Endodermal cell (in vitro differentiated cells): ENCODE measurements at regions not wholly inside any gene's neighbourhood (a gene's known extent, or its start where the extent isn't known, plus 50 kb on each side); places are given as distances from the start of the nearest gene placed in this dataset.

Experiments used
- DNase-seq: peaks from one replicate; pipeline ENCODE4 v3.0.0-alpha.2; 2017
- H3K27ac ChIP-seq: 2 replicates; pipeline ENCODE4 v1.5.1; 2013; ENCODE audit warnings: mild to moderate bottlenecking, low read depth, low read length, moderate library complexity
- H3K27me3 ChIP-seq: 2 replicates; pipeline ENCODE4 v1.6.1; 2013; ENCODE audit warnings: mild to moderate bottlenecking, low read length, moderate library complexity; ENCODE audit not compliant: insufficient read depth, control insufficient read depth, poor library complexity, severe bottlenecking
- H3K36me3 ChIP-seq: 2 replicates; pipeline ENCODE4 v1.7.0; 2013; ENCODE audit warnings: mild to moderate bottlenecking, low read length, moderate library complexity; ENCODE audit not compliant: control insufficient read depth, insufficient read depth
- H3K4me1 ChIP-seq: one replicate; pipeline ENCODE4 v1.7.0; 2013; ENCODE audit warnings: low read length; ENCODE audit not compliant: control insufficient read depth, insufficient read depth
- H3K4me3 ChIP-seq: 2 replicates; pipeline ENCODE4 v1.5.1; 2013; ENCODE audit warnings: mild to moderate bottlenecking, low read length, moderate library complexity
- H3K9ac ChIP-seq: 2 replicates; pipeline ENCODE4 v1.6.1; 2013; ENCODE audit warnings: mild to moderate bottlenecking, low read length, moderate library complexity; ENCODE audit not compliant: poor library complexity, severe bottlenecking; ENCODE audit errors: extremely low read depth
- H3K9me3 ChIP-seq: 2 replicates; pipeline ENCODE4 v1.6.1; 2013; ENCODE audit warnings: mild to moderate bottlenecking, low read length, moderate library complexity; ENCODE audit not compliant: control insufficient read depth
- H3K27ac Mint-ChIP-seq: 2 replicates; pipeline ENCODE4 v1.8.0; 2020; ENCODE audit warnings: mixed read lengths
- H3K27me3 Mint-ChIP-seq: 2 replicates; pipeline ENCODE4 v1.8.0; 2021; ENCODE audit warnings: mild to moderate bottlenecking, mixed read lengths; ENCODE audit not compliant: insufficient read depth
- H3K36me3 Mint-ChIP-seq: 2 replicates; pipeline ENCODE4 v1.8.0; 2020; ENCODE audit warnings: low read depth, mixed read lengths
- H3K4me1 Mint-ChIP-seq: 2 replicates; pipeline ENCODE4 v1.8.0; 2020; ENCODE audit warnings: mixed read lengths
- H3K4me3 Mint-ChIP-seq: 2 replicates; pipeline ENCODE4 v1.8.0; 2020; ENCODE audit warnings: mild to moderate bottlenecking, moderate library complexity, mixed read lengths
- H3K9me3 Mint-ChIP-seq: 2 replicates; pipeline ENCODE4 v1.8.0; 2020; ENCODE audit warnings: mild to moderate bottlenecking, mixed read lengths
- CTCF ChIP-seq: fragments of 200-600 bp; sonication (generic); conservative IDR thresholded peaks from 2 replicates; pipeline ENCODE4 v1.5.0; 2021; ENCODE audit warnings: antibody characterized with exemption, mild to moderate bottlenecking
- WGBS, 2 experiments: methylation state at CpG; one replicate each; pipeline versions ENCODE4 v1.1.5 to v1.1.7; 2013; ENCODE audit warnings: missing lambda C conversion rate in 2 of 2, mixed read lengths in 1 of 2; ENCODE audit not compliant: insufficient coverage in 1 of 2, insufficient read length in 1 of 2; 5-methylcytosine and 5-hydroxymethylcytosine counted together

DNA sequence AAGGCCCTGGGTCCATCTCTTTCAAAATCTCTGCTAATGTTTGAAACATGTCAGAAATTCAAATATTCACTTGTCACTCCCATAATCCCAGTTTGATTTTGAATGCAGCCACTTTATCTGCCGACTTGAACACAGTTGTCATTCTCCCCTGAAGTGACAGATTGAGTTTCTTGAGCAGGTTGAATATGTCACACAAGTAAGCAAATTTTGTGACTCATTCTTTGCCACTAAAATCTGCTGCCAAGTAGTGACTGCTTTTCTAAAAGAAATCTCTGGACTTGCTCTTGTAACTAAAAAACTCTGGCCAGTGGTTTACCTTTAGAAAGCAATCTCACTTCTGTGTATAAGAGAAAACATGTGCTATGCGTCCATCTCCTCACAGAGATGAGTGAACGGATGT is 357.1 kb downstream of the LMO7 start:
- Mint-ChIP-seq H3K27ac (no peak overlapping the region), H3K4me1 (no peaks in the 10 kb centered on the region), H3K9me3 (peaks cover 7% of the 10 kb centered on the region), H3K4me3 (no peak overlapping the region), H3K27me3 (no peaks in the 10 kb centered on the region), H3K36me3 (peaks cover 4% of the 10 kb centered on the region)
- peaks cover 11% of the 10 kb centered on the region for H3K9me3 ChIP-seq
- no peak overlapping the region for H3K9ac ChIP-seq
- H3K27ac ChIP-seq = no peak overlapping the region
- 87 to 90% methylated on average over 1 to 3 of the region's 3 CpGs for WGBS, 2 experiments
- TF ChIP-seq CTCF = no peak
- no peaks in the 10 kb centered on the region for H3K27me3 ChIP-seq
- H3K4me1 ChIP-seq = no peaks in the 10 kb centered on the region
- no peaks in the 10 kb centered on the region for H3K36me3 ChIP-seq
- no peak for DNase-seq
- no peak overlapping the region for H3K4me3 ChIP-seq

DNA sequence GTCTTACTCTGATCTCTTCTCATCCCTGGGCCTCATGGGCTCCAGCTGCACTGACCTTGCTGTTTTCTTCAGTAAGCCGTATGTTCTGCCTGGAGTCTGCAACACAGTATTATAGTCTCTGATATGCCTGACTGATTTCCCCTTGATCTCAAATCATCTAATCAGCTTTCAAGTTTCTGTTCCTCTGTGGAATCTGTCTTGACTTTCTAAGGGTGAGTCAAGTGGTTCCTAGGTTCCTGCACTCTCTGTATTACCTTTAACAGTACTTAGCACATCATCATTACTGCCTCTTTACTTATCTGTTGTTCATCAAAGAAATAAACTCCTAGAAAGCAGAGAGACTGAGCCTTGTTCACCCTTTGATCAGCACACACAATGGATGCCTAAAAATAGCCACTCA is 350.7 kb downstream of the LMO7 start:
- no peaks in the 10 kb centered on the region for H3K36me3 Mint-ChIP-seq
- H3K27me3 Mint-ChIP-seq = no peaks in the 10 kb centered on the region
- Histone ChIP-seq H3K27ac (no peak overlapping the region), H3K9ac (no peak overlapping the region), H3K27me3 (no peaks in the 10 kb centered on the region), H3K4me1 (no peaks in the 10 kb centered on the region), H3K36me3 (no peaks in the 10 kb centered on the region), H3K4me3 (no peak overlapping the region), H3K9me3 (no peaks in the 10 kb centered on the region)
- DNase-seq = no peak
- H3K4me1 Mint-ChIP-seq = peaks cover 8% of the 10 kb centered on the region
- H3K27ac Mint-ChIP-seq = no peak overlapping the region
- no peak overlapping the region for H3K4me3 Mint-ChIP-seq
- no peak for TF ChIP-seq CTCF
- no peaks in the 10 kb centered on the region for H3K9me3 Mint-ChIP-seq
- 90 to 100% methylated on average over 1 of the region's 1 CpG for WGBS, 2 experiments

GRCh38 chr13:75985132-75985531 is 349.0 kb downstream of the LMO7 start:
- WGBS, 2 experiments = 77% methylated on average over 1 of the region's 1 CpG; no CpG with 5 or more reads in 1 of the 2 experiments
- no peak overlapping the region for H3K27ac Mint-ChIP-seq
- no peaks in the 10 kb centered on the region for H3K9me3 Mint-ChIP-seq
- H3K36me3 Mint-ChIP-seq = no peaks in the 10 kb centered on the region
- TF ChIP-seq CTCF = no peak
- H3K4me3 Mint-ChIP-seq = no peak overlapping the region
- Histone ChIP-seq H3K36me3 (no peaks in the 10 kb centered on the region), H3K27me3 (no peaks in the 10 kb centered on the region), H3K4me3 (no peak overlapping the region), H3K9me3 (no peaks in the 10 kb centered on the region), H3K27ac (no peak overlapping the region), H3K9ac (no peak overlapping the region), H3K4me1 (peaks cover 2% of the 10 kb centered on the region)
- no peaks in the 10 kb centered on the region for H3K27me3 Mint-ChIP-seq
- H3K4me1 Mint-ChIP-seq = peaks cover 17% of the 10 kb centered on the region
- no peak for DNase-seq
